Thyroid gland (tissue), 4 donors: ENCODE measurements at regions not wholly inside any gene's neighbourhood (a gene's known extent, or its start where the extent isn't known, plus 50 kb on each side); places are given as distances from the start of the nearest gene placed in this dataset.

ENCODE experiments used
- CTCF ChIP-seq, 6 experiments: fragments of 200-600 bp in 3 of 6; fragments of 450-650 bp in 3 of 6; sonication (generic) in 3 of 6; IDR thresholded peaks; one replicate each; pipeline ENCODE4 v1.5.1; 2016 to 2019; ENCODE audit warnings: antibody characterized with exemption in 6 of 6, mild to moderate bottlenecking in 2 of 6, inconsistent platforms in 1 of 6, moderate library complexity in 1 of 6
- POLR2A ChIP-seq, 2 donors: fragments of 450-650 bp; IDR thresholded peaks; one replicate each; pipeline ENCODE4 v1.6.1; 2017; ENCODE audit warnings: antibody characterized with exemption in 2 of 2, mild to moderate bottlenecking in 2 of 2, moderate library complexity in 1 of 2

GRCh38 chr18:26618135-26618534 lies 69.8 kb upstream of the KCTD1 start:
- TF ChIP-seq POLR2A (IDR thresholded peaks at IDR 0.05) = no peak
- TF ChIP-seq CTCF (IDR thresholded peaks at IDR 0.05) = no peak
